WI38 (cell line): ENCODE measurements at regions not wholly inside any gene's neighbourhood (a gene's known extent, or its start where the extent isn't known, plus 50 kb on each side); places are given as distances from the start of the nearest gene placed in this dataset.

Experiments used
- H3K4me3 ChIP-seq: 2 replicates; pipeline ENCODE4 v1.5.1; 2011; ENCODE audit warnings: low read depth, mild to moderate bottlenecking, control low read depth, low read length
- TF ChIP-seq, protein P1 (sequence below): IDR thresholded peaks from 2 replicates; pipeline ENCODE4 v1.5.1; 2012; ENCODE audit warnings: low read depth, mild to moderate bottlenecking, control low read depth, low read length

DNA sequence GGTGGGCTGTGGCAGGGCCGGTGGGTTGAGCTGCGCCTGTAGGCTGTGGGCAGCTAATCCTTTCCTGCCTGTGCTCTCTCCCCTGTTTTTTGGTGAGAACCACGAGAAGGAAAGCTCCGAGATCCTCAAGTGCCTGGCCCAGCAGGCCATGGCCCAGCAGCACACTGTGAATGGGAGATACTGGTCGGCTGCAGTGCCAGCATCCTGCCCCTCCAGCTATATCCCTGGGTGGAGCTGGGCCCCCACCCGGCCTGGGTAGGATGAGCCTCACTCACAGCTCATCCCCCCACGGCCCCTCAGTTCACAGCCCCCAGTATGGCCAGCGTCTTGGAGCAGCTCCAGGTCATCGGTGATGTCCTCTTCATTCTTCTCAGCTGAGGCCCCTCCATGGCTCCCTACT, 164.4 kb upstream of the ZNF267 start:
- no peak overlapping the region for H3K4me3 ChIP-seq
- TF ChIP-seq, protein P1, sequence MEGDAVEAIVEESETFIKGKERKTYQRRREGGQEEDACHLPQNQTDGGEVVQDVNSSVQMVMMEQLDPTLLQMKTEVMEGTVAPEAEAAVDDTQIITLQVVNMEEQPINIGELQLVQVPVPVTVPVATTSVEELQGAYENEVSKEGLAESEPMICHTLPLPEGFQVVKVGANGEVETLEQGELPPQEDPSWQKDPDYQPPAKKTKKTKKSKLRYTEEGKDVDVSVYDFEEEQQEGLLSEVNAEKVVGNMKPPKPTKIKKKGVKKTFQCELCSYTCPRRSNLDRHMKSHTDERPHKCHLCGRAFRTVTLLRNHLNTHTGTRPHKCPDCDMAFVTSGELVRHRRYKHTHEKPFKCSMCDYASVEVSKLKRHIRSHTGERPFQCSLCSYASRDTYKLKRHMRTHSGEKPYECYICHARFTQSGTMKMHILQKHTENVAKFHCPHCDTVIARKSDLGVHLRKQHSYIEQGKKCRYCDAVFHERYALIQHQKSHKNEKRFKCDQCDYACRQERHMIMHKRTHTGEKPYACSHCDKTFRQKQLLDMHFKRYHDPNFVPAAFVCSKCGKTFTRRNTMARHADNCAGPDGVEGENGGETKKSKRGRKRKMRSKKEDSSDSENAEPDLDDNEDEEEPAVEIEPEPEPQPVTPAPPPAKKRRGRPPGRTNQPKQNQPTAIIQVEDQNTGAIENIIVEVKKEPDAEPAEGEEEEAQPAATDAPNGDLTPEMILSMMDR: no peak

DNA sequence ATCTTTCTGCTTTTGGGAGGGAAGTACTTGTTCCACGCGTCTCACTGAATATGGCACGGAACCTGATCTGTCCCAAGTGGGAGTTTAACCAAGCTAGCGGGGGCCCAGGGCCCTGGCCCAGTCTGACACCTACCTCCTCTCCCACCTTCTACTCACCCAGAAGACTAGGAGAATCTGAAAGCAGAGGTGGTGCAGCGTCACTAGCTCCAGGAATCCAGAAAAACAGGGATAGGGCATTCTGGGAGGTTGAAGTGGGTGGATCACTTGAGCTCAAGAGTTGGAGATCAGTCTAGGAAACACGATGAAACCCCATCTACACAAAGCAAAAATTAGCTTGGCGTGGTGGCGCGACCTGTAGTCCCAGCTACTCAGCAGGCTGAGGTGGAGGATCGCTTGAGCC, 163.5 kb upstream of the ZNF267 start:
- no peak overlapping the region for H3K4me3 ChIP-seq
- TF ChIP-seq, protein P1: no peak

DNA sequence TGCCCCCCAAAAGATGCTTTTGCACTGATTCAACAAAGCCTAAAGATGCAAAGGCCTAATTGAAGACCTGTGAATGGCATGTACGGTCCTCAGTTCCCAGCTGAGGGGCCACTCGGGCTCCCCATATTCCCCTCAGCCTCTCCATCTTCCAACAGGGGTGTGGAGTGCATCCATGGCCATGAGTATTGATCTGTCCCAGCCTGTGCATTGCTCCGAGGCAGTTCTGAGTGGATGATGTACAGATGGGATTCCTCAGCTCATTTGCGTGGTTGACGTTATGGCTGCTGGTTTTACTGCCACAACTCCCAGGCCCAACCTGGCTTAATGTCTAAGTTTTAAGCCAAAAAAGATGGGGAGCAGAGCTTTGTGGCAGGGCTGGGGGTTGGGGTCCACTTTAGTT, 162.7 kb upstream of the ZNF267 start:
- TF ChIP-seq, protein P1: no peak
- H3K4me3 ChIP-seq: no peak overlapping the region

- TF ChIP-seq, protein P1: no peak
- no peak overlapping the region for H3K4me3 ChIP-seq
These were observed 162.2 kb upstream of the ZNF267 start for GRCh38 chr16:31711344-31711845.

DNA sequence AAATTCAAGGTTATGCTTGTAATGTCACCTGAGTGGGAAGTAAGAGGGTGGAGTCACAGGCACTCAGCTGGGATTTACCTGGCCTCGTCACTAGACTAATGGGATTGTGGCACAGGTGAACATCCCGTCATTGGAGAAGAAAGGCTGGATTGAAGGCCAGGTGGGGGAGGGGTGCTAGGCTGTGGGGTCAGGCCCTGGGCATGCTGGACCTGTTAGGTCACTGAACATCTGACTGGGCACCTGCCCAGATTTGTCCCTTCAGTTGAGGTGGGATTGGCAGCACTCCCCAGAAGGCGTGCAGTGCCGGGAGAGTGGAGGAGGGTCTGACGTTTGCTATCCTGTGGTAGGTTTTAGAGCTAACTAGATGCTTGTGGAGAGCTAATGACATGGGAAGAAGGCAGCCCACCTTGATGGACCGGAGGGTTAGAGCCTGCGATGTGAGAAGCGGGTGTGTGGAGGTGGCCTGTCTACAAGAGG, 161.5 kb upstream of the ZNF267 start:
- no peak overlapping the region for H3K4me3 ChIP-seq
- TF ChIP-seq, protein P1: no peak

GRCh38 chr16:31713071-31713944, 160.3 kb upstream of the ZNF267 start:
- TF ChIP-seq, protein P1: no peak

More at GRCh38 chr16:31713071-31713944, 160.3 kb upstream of the ZNF267 start:
- H3K4me3 ChIP-seq: peak overlapping the region; percentile 95
